DOHH2 (cell line): ENCODE measurements at regions not wholly inside any gene's neighbourhood (a gene's known extent, or its start where the extent isn't known, plus 50 kb on each side); places are given as distances from the start of the nearest gene placed in this dataset.

Source experiments
- H3F3A ChIP-seq: fragments of 200-600 bp; sonication (generic), shearing (Covaris generic); 2 replicates; pipeline ENCODE4 v1.6.0; 2016; ENCODE audit warnings: antibody characterized with exemption, mild to moderate bottlenecking; ENCODE audit not compliant: control insufficient read depth, insufficient read depth
- H3K27ac ChIP-seq: fragments of 200-600 bp; sonication (generic); 2 replicates; pipeline ENCODE4 v1.5.1; 2014; ENCODE audit warnings: low read depth, mild to moderate bottlenecking, low read length, moderate library complexity
- H3K27me3 ChIP-seq: fragments of 200-600 bp; sonication (generic); 2 replicates; pipeline ENCODE4 v1.6.1; 2014; ENCODE audit warnings: mild to moderate bottlenecking, low read length, mixed read lengths; ENCODE audit not compliant: control insufficient read depth
- H3K36me3 ChIP-seq: fragments of 200-600 bp; sonication (generic); 2 replicates; pipeline ENCODE4 v1.6.1; 2014; ENCODE audit warnings: mild to moderate bottlenecking, low read length, moderate library complexity, mixed read lengths; ENCODE audit not compliant: control insufficient read depth
- H3K4me1 ChIP-seq: fragments of 200-600 bp; sonication (generic); 2 replicates; pipeline ENCODE4 v1.6.1; 2014; ENCODE audit warnings: mild to moderate bottlenecking, low read length, mixed read lengths; ENCODE audit not compliant: control insufficient read depth
- H3K4me2 ChIP-seq: fragments of 200-600 bp; sonication (generic); 2 replicates; pipeline ENCODE4 v1.6.0; 2014; ENCODE audit warnings: mild to moderate bottlenecking, low read length, moderate library complexity
- H3K4me3 ChIP-seq: fragments of 200-600 bp; sonication (generic); 2 replicates; pipeline ENCODE4 v1.5.1; 2014; ENCODE audit warnings: mild to moderate bottlenecking, low read length, mixed read lengths
- H3K79me2 ChIP-seq: fragments of 200-600 bp; sonication (generic); 2 replicates; pipeline ENCODE4 v1.6.1; 2014; ENCODE audit warnings: mild to moderate bottlenecking, low read length, mixed read lengths; ENCODE audit not compliant: control insufficient read depth
- H3K9me2 ChIP-seq: fragments of 200-600 bp; sonication (generic); replicated peaks from 2 replicates; pipeline ENCODE4 v1.6.1; 2014; ENCODE audit warnings: mild to moderate bottlenecking, low read length, mixed read lengths; ENCODE audit not compliant: control insufficient read depth
- H3K9me3 ChIP-seq: fragments of 200-600 bp; sonication (generic); 2 replicates; pipeline ENCODE4 v1.6.1; 2014; ENCODE audit warnings: antibody characterized with exemption, low read length, mixed read lengths; ENCODE audit not compliant: control insufficient read depth, insufficient read depth
- H4K20me1 ChIP-seq: fragments of 200-600 bp; sonication (generic); 2 replicates; pipeline ENCODE4 v1.6.0; 2014; ENCODE audit warnings: low read depth, mild to moderate bottlenecking, antibody characterized with exemption, low read length, moderate library complexity; ENCODE audit not compliant: control insufficient read depth, insufficient read depth
- EZH2phosphoT487 ChIP-seq: fragments of 200-600 bp; sonication (generic); IDR thresholded peaks from 2 replicates; pipeline ENCODE4 v1.6.1; 2017; ENCODE audit warnings: borderline replicate concordance, mild to moderate bottlenecking, antibody characterized with exemption, low read length, moderate library complexity, mixed read lengths
- TF ChIP-seq, protein P1 (sequence below): fragments of 200-600 bp; sonication (generic); IDR thresholded peaks from one replicate; pipeline ENCODE4 v1.5.1; 2014; ENCODE audit warnings: antibody characterized with exemption, mild to moderate bottlenecking, low read depth, low read length; ENCODE audit not compliant: poor library complexity, severe bottlenecking

DNA sequence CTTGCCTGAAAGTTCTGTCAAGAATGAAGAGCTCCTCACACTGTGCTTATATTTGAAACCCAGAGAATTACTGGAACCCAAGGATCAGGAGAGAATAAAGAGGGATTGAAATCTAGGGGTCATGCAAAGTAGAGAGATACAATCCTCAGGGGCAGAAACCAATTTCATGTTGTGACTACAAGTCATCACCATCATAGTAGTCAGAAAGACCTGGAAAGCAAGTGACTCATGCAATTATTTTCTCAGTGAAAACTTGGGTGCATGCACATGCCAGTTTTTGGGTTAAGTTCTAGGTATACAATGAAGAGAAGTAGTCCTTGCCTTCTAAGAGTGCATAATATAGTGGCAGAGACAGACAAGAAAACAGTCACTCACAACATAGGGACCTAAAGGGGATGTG is 210.0 kb downstream of the ZC3H11B start:
- H3K4me2 ChIP-seq: no peak overlapping the region
- H3F3A ChIP-seq: no peaks in the 10 kb centered on the region
- H4K20me1 ChIP-seq: no peaks in the 10 kb centered on the region
- H3K4me1 ChIP-seq: no peaks in the 10 kb centered on the region
- H3K27me3 ChIP-seq: no peaks in the 10 kb centered on the region
- no peaks in the 10 kb centered on the region for H3K36me3 ChIP-seq
- no peaks in the 10 kb centered on the region for H3K9me3 ChIP-seq
- H3K9me2 ChIP-seq: no peaks in the 10 kb centered on the region
- TF ChIP-seq EZH2phosphoT487: no peak
- TF ChIP-seq, protein P1, sequence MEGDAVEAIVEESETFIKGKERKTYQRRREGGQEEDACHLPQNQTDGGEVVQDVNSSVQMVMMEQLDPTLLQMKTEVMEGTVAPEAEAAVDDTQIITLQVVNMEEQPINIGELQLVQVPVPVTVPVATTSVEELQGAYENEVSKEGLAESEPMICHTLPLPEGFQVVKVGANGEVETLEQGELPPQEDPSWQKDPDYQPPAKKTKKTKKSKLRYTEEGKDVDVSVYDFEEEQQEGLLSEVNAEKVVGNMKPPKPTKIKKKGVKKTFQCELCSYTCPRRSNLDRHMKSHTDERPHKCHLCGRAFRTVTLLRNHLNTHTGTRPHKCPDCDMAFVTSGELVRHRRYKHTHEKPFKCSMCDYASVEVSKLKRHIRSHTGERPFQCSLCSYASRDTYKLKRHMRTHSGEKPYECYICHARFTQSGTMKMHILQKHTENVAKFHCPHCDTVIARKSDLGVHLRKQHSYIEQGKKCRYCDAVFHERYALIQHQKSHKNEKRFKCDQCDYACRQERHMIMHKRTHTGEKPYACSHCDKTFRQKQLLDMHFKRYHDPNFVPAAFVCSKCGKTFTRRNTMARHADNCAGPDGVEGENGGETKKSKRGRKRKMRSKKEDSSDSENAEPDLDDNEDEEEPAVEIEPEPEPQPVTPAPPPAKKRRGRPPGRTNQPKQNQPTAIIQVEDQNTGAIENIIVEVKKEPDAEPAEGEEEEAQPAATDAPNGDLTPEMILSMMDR: no peak
- H3K4me3 ChIP-seq: no peak overlapping the region
- no peaks in the 10 kb centered on the region for H3K79me2 ChIP-seq
- no peak overlapping the region for H3K27ac ChIP-seq

DNA sequence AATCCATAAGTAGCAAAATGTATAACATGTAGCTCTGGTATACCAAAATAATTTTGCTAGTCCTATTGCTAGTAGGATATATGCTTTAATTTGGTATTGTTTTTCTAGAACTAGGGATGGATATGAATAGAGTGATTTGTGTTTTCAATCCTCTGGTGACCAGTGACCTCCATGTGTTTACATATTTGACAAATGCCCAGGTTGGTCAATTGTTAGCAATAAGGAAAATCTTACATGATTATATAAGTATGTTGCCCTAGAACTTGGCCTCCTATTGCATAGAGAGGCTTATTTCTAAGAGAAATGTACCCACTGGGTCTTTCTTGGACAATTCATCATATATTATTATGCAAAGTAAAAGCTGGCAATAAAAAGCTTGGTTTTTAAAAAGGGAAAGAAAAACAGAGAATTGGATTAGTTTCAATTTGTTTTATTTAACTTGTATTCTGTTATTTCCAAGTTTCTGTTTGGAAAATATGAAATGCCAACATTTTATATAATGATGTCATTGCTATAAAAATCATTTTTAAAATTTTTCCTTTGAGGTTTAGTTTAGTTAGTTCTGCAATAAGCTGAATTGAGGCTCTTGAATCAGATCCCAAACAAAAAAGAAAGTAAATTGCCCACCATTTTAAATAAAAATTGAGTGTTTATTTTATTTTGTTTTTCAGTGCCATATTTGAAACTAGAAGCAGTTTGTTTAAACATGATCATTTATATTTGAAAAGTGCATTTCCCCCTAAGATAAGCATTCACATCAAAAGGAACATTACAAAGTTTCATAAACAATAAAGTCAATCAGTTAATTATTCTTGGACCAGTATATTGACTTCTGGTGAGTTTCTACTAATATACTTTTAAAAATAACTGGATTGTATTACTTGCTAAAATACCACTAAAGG is 210.9 kb downstream of the ZC3H11B start:
- H3K79me2 ChIP-seq: no peaks in the 10 kb centered on the region
- H3K4me2 ChIP-seq: no peak overlapping the region
- no peaks in the 10 kb centered on the region for H3K27me3 ChIP-seq
- H3K4me3 ChIP-seq: no peak overlapping the region
- H3K9me2 ChIP-seq: no peaks in the 10 kb centered on the region
- TF ChIP-seq EZH2phosphoT487: no peak
- TF ChIP-seq, protein P1: no peak
- no peaks in the 10 kb centered on the region for H4K20me1 ChIP-seq
- no peak overlapping the region for H3K27ac ChIP-seq
- no peaks in the 10 kb centered on the region for H3F3A ChIP-seq
- H3K9me3 ChIP-seq: no peaks in the 10 kb centered on the region
- H3K36me3 ChIP-seq: no peaks in the 10 kb centered on the region
- H3K4me1 ChIP-seq: no peaks in the 10 kb centered on the region

DNA sequence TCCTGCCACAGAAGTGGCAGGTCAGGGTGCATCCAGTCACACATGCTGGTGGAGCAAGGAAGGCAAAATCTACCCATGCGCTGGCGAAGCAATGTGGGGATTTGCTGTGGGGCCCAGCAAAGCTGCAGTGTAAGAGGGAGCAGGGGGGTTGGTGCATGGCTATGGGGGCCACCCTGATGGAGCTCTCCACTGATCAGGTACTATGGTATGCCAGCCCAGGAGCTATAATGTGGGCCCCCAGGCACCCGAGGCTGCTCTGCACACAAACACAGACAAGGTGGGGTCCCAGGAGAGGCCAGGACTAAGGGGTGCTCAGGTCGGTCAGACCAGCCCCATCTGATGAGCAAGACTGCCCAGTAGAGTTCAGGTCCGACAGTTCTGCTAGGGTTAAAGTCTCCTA is 213.5 kb downstream of the ZC3H11B start:
- no peak for TF ChIP-seq EZH2phosphoT487
- TF ChIP-seq, protein P1: no peak

More for the DNA sequence above, 213.5 kb downstream of the ZC3H11B start:
- H3K4me1 ChIP-seq: no peaks in the 10 kb centered on the region
- H3K27me3 ChIP-seq: no peaks in the 10 kb centered on the region
- no peak overlapping the region for H3K4me2 ChIP-seq
- H3K9me3 ChIP-seq: no peaks in the 10 kb centered on the region
- no peaks in the 10 kb centered on the region for H3K9me2 ChIP-seq
- H3K79me2 ChIP-seq: no peaks in the 10 kb centered on the region
- H3K4me3 ChIP-seq: no peak overlapping the region
- no peaks in the 10 kb centered on the region for H3K36me3 ChIP-seq
- H3F3A ChIP-seq: no peaks in the 10 kb centered on the region
- H3K27ac ChIP-seq: no peak overlapping the region
- no peaks in the 10 kb centered on the region for H4K20me1 ChIP-seq
